Fibroblast of lung (primary cell): ENCODE measurements at regions not wholly inside any gene's neighbourhood (a gene's known extent, or its start where the extent isn't known, plus 50 kb on each side); places are given as distances from the start of the nearest gene placed in this dataset.

Experiments
- CTCF ChIP-seq, 2 donors: IDR thresholded peaks in 1 of 2; conservative IDR thresholded peaks in 1 of 2; 1 replicate in 1 of 2; 2 replicates in 1 of 2; pipeline ENCODE4 v1.5.1; 2011 to 2012; ENCODE audit warnings: low read length in 2 of 2, control low read depth in 1 of 2, inconsistent platforms in 1 of 2, low read depth in 1 of 2, mild to moderate bottlenecking in 1 of 2
- EZH2 ChIP-seq: IDR thresholded peaks from 2 replicates; pipeline ENCODE4 v1.5.1; 2012; ENCODE audit warnings: low read length, control low read depth, mild to moderate bottlenecking; ENCODE audit errors: missing control alignments

- TF ChIP-seq EZH2 (no peak), CTCF (conservative IDR thresholded peaks at IDR 0.05 in 1 of 2, IDR thresholded peaks at IDR 0.05 in 1 of 2; ENCODE audit: low read depth in 1 of 2, low read length in 2 of 2) (no peak)
Observed at GRCh38 chr1:58986996-58987767, 203.3 kb upstream of the JUN start.
